HEK293 (cell line): ENCODE measurements at regions not wholly inside any gene's neighbourhood (a gene's known extent, or its start where the extent isn't known, plus 50 kb on each side); places are given as distances from the start of the nearest gene placed in this dataset.

ENCODE experiments used
- CTCF ChIP-seq: fragments of 450-650 bp; formaldehyde crosslinking; IDR thresholded peaks from 2 replicates; pipeline ENCODE4 v1.5.1; 2016; ENCODE audit warnings: missing biosample characterization, missing genetic modification characterization
- GLIS1 ChIP-seq: fragments of 450-650 bp; formaldehyde crosslinking; IDR thresholded peaks from 2 replicates; pipeline ENCODE4 v1.5.1; 2016; ENCODE audit warnings: missing biosample characterization, missing genetic modification characterization
- MYNN ChIP-seq: fragments of 450-650 bp; formaldehyde crosslinking; IDR thresholded peaks from 2 replicates; pipeline ENCODE4 v1.5.1; 2016; ENCODE audit warnings: missing biosample characterization, missing genetic modification characterization, borderline replicate concordance
- REST ChIP-seq: fragments of 450-650 bp; formaldehyde crosslinking; IDR thresholded peaks from 2 replicates; pipeline ENCODE4 v1.5.1; 2016; ENCODE audit warnings: missing biosample characterization, missing genetic modification characterization
- ZFHX2 ChIP-seq: fragments of 450-650 bp; formaldehyde crosslinking; conservative IDR thresholded peaks from 2 replicates; pipeline ENCODE4 v1.5.1; 2016; ENCODE audit warnings: missing biosample characterization, missing genetic modification characterization
- ZNF292 ChIP-seq: fragments of 450-650 bp; formaldehyde crosslinking; IDR thresholded peaks from 2 replicates; pipeline ENCODE4 v1.5.1; 2016; ENCODE audit warnings: low read depth, missing biosample characterization, missing genetic modification characterization, borderline replicate concordance

GRCh38 chr1:58979677-58980076 lies 195.8 kb upstream of the JUN start:
- TF ChIP-seq ZNF292 (no peak), CTCF (no peak), GLIS1 (tag by site-specific recombination) (no peak), MYNN (tag by site-specific recombination) (no peak), ZFHX2 (no peak), REST (tag by site-specific recombination) (no peak)
